PC-3 (cell line): ENCODE measurements at regions not wholly inside any gene's neighbourhood (a gene's known extent, or its start where the extent isn't known, plus 50 kb on each side); places are given as distances from the start of the nearest gene placed in this dataset.

Experiments
- ATAC-seq: fragments of 200-7000 bp; cut with Tn5 transposase; 2 replicates; pipeline ENCODE4 v1.9.1; 2020; ENCODE audit warnings: mild to moderate bottlenecking, moderate library complexity
- BruUV-seq: library from RNA; stranded (reverse); fragments of 400-500 nt; replicated peaks from 2 replicates; lab custom pipeline; 2021; lab: Mats Ljungman, UMichigan
- CTCF ChIA-PET: fragments of 300-600 bp; sonication (Branson Sonifier 250); formaldehyde crosslinking; loops from one replicate; lab custom pipeline; 2022; ENCODE audit warnings: antibody characterized with exemption; lab: Charles Lee
- POLR2A ChIA-PET: fragments of 300-600 bp; sonication (Branson Sonifier 250); formaldehyde crosslinking; loops from one replicate; lab custom pipeline; 2022; ENCODE audit warnings: antibody characterized with exemption; ENCODE audit not compliant: unreplicated experiment; lab: Charles Lee
- DNase-seq: peaks from one replicate; pipeline ENCODE4 v3.0.0-alpha.2; 2015
- H2AFZ ChIP-seq: fragments of 300-600 bp; sonication (generic); 2 replicates; pipeline ENCODE4 v1.6.0; 2016; ENCODE audit warnings: antibody characterized with exemption, low read length
- H3F3A ChIP-seq: fragments of 300-600 bp; sonication (generic); one replicate; pipeline ENCODE4 v1.6.0; 2017; ENCODE audit warnings: antibody characterized with exemption, low read length, control low read depth, mild to moderate bottlenecking; ENCODE audit not compliant: unreplicated experiment
- H3K27ac ChIP-seq: fragments of 300-600 bp; sonication (generic); 2 replicates; pipeline ENCODE4 v1.5.1; 2016; ENCODE audit warnings: mild to moderate bottlenecking, low read length
- H3K27me3 ChIP-seq: fragments of 300-600 bp; sonication (generic); 2 replicates; pipeline ENCODE4 v1.6.1; 2016; ENCODE audit warnings: low read length, mixed read lengths
- H3K36me3 ChIP-seq: fragments of 300-600 bp; sonication (generic); 2 replicates; pipeline ENCODE4 v1.6.1; 2016; ENCODE audit warnings: low read depth, mixed run types, low read length, mixed read lengths
- H3K4me1 ChIP-seq: fragments of 300-600 bp; sonication (generic); 2 replicates; pipeline ENCODE4 v1.5.1; 2016; ENCODE audit warnings: low read length; ENCODE audit not compliant: insufficient read depth
- H3K4me2 ChIP-seq: fragments of 300-600 bp; sonication (generic); 2 replicates; pipeline ENCODE4 v1.6.0; 2016; ENCODE audit warnings: low read length
- H3K4me3 ChIP-seq: fragments of 300-600 bp; sonication (generic); 2 replicates; pipeline ENCODE4 v1.5.1; 2016; ENCODE audit warnings: mild to moderate bottlenecking, low read length, mixed read lengths
- H3K79me2 ChIP-seq: fragments of 300-600 bp; sonication (generic); 2 replicates; pipeline ENCODE4 v1.6.1; 2017; ENCODE audit warnings: low read length, mixed read lengths
- H3K9ac ChIP-seq: fragments of 300-600 bp; sonication (generic); 2 replicates; pipeline ENCODE4 v1.6.0; 2016; ENCODE audit warnings: mild to moderate bottlenecking, low read length
- H3K9me2 ChIP-seq: fragments of 300-600 bp; sonication (generic); replicated peaks from 2 replicates; pipeline ENCODE4 v1.6.1; 2016; ENCODE audit warnings: mixed run types, low read length, mixed read lengths
- H3K9me3 ChIP-seq: fragments of 300-600 bp; sonication (generic); 2 replicates; pipeline ENCODE4 v1.6.1; 2016; ENCODE audit warnings: low read length, mixed read lengths
- H4K20me1 ChIP-seq: fragments of 300-600 bp; sonication (generic); 2 replicates; pipeline ENCODE4 v1.6.1; 2016; ENCODE audit warnings: low read length, mixed read lengths
- EZH2 ChIP-seq: fragments of 300-600 bp; sonication (generic); IDR thresholded peaks from one replicate; pipeline ENCODE4 v1.6.1; 2017; ENCODE audit warnings: antibody characterized with exemption, mild to moderate bottlenecking, low read length; ENCODE audit not compliant: unreplicated experiment
- EZH2phosphoT487 ChIP-seq: fragments of 300-600 bp; sonication (generic); IDR thresholded peaks from 2 replicates; pipeline ENCODE4 v1.6.1; 2018; ENCODE audit warnings: mild to moderate bottlenecking, antibody characterized with exemption, low read length, borderline replicate concordance
- intact Hi-C: fragments of 100-400 bp; cut with micrococcal nuclease; formaldehyde crosslinking; loops from 2 replicates; pipeline ENCODE4 v1.9.0; 2023
- TF ChIP-seq, protein P1 (sequence below): fragments of 300-600 bp; sonication (generic); conservative IDR thresholded peaks from 2 replicates; pipeline ENCODE4 v1.5.1; 2017; ENCODE audit warnings: antibody characterized with exemption, low read depth, mild to moderate bottlenecking, low read length

DNA sequence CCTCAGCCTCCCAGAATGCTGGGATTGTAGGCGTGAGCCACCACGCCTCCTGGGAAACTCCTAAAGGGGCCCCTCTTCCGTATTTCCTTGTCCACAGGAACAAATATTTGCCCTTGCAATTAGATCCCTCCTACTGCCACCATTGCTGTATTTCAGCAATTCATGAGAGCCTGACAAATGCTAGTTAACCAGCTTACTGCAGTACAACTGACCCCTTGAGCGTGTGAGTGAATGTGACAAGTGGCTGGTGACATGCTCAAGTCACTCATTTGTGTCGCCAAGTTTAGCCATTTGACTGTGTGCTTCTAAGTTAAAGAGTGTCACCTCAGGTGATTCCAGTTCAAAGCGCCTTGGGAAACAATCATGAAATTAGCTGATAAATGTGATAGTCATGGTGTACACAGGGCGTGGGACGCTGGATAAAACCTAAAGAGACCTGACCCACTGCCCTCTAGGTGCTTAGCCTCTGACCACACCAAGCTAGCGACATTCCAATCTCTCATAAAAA lies 56.1 kb upstream of the MAP1LC3B2 start:
- H4K20me1 ChIP-seq: no peaks in the 10 kb centered on the region
- ChIA-PET CTCF (no interaction called here), POLR2A (no interaction called here)
- peak overlapping the region; percentile 39 for H3K4me2 ChIP-seq
- no peaks in the 10 kb centered on the region for H3K9me3 ChIP-seq
- intact Hi-C loops: no loop called here
- ATAC-seq (peak; percentile 20; the same call in 1 of the 2 replicates), DNase-seq (peak; percentile 76)
- H3K27me3 ChIP-seq: no peaks in the 10 kb centered on the region
- no peak for TF ChIP-seq EZH2
- no peak for TF ChIP-seq EZH2phosphoT487
- H2AFZ ChIP-seq: peak overlapping the region; percentile 68
- H3K4me3 ChIP-seq: no peak overlapping the region
- H3K9me2 ChIP-seq: no peaks in the 10 kb centered on the region
- no peaks in the 10 kb centered on the region for H3K79me2 ChIP-seq
- H3F3A ChIP-seq: no peaks in the 10 kb centered on the region
- BruUV-seq: no TSS peak
- H3K27ac ChIP-seq: peak overlapping the region; percentile 88
- H3K36me3 ChIP-seq: no peaks in the 10 kb centered on the region
- H3K4me1 ChIP-seq: peaks cover 19% of the 10 kb centered on the region; the same call in 1 of the 2 replicates
- peak overlapping the region; percentile 59 for H3K9ac ChIP-seq

DNA sequence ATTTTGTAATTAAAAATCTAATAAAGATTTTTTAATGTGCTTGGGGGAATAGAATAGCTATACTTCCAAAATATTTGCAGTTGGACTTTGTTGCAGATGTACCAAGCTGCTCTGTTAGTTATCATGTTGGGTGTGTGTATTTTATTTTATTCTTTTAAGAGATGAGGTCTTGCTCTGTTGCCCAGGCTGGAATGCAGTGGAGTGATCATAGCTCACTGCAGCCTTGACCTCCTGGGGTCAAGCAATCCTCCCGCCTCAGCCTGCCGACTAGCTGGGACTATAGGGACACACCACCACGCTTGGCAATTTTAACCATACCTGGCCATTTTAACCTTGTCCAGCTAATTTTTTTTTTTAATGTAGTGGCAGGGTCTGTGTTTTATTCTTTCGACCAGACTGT lies 54.7 kb upstream of the MAP1LC3B2 start:
- Histone ChIP-seq H3K79me2 (no peaks in the 10 kb centered on the region), H3K9ac (no peak overlapping the region), H3K27me3 (no peaks in the 10 kb centered on the region), H3K4me1 (peaks cover 19% of the 10 kb centered on the region; the same call in 1 of the 2 replicates), H3K27ac (no peak overlapping the region), H3K4me3 (no peak overlapping the region), H3K9me3 (no peaks in the 10 kb centered on the region), H2AFZ (no peak overlapping the region), H3K36me3 (no peaks in the 10 kb centered on the region), H3K4me2 (no peak overlapping the region), H3F3A (no peaks in the 10 kb centered on the region), H4K20me1 (no peaks in the 10 kb centered on the region), H3K9me2 (no peaks in the 10 kb centered on the region)
- intact Hi-C loops: no loop called here
- no peak for DNase-seq
- no peak for ATAC-seq
- no peak for TF ChIP-seq EZH2
- BruUV-seq: no TSS peak
- CTCF ChIA-PET: no interaction called here
- POLR2A ChIA-PET: no interaction called here

DNA sequence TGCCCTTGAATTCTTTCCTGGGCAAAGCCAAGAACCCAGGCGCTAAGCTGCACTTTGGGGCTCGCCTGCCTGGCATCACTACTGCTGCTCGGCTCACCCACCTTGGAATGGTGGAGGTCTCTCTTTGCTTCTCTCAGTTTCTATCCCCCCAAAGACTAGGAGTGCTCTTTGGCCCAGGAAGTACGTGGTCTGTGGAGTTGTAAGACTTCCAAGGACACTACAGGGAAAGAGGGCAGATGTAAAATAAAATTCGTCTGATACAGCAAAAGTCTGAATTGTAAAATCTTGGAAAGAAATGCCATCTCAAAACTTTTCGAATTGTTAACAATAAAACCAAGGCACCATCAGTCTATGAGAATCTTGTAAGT lies 52.5 kb upstream of the MAP1LC3B2 start:
- CTCF ChIA-PET: no interaction called here
- Histone ChIP-seq H3K4me3 (no peak overlapping the region), H3K27ac (no peak overlapping the region)

More for the DNA sequence above, 52.5 kb upstream of the MAP1LC3B2 start:
- no peaks in the 10 kb centered on the region for H3K27me3 ChIP-seq
- no peaks in the 10 kb centered on the region for H3K9me3 ChIP-seq
- no peaks in the 10 kb centered on the region for H3K9me2 ChIP-seq
- DNase-seq (no peak), ATAC-seq (no peak)
- H3K79me2 ChIP-seq: no peaks in the 10 kb centered on the region
- H3F3A ChIP-seq: no peaks in the 10 kb centered on the region
- no peak overlapping the region for H3K9ac ChIP-seq
- no peak overlapping the region for H2AFZ ChIP-seq
- no peak overlapping the region for H3K4me2 ChIP-seq
- H4K20me1 ChIP-seq: no peaks in the 10 kb centered on the region
- no TSS peak for BruUV-seq
- intact Hi-C loops: no loop called here
- POLR2A ChIA-PET: no interaction called here
- H3K36me3 ChIP-seq: no peaks in the 10 kb centered on the region
- TF ChIP-seq EZH2phosphoT487 (no peak), EZH2 (no peak)
- TF ChIP-seq, protein P1, sequence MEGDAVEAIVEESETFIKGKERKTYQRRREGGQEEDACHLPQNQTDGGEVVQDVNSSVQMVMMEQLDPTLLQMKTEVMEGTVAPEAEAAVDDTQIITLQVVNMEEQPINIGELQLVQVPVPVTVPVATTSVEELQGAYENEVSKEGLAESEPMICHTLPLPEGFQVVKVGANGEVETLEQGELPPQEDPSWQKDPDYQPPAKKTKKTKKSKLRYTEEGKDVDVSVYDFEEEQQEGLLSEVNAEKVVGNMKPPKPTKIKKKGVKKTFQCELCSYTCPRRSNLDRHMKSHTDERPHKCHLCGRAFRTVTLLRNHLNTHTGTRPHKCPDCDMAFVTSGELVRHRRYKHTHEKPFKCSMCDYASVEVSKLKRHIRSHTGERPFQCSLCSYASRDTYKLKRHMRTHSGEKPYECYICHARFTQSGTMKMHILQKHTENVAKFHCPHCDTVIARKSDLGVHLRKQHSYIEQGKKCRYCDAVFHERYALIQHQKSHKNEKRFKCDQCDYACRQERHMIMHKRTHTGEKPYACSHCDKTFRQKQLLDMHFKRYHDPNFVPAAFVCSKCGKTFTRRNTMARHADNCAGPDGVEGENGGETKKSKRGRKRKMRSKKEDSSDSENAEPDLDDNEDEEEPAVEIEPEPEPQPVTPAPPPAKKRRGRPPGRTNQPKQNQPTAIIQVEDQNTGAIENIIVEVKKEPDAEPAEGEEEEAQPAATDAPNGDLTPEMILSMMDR: no peak
- peaks cover 19% of the 10 kb centered on the region; the same call in 1 of the 2 replicates for H3K4me1 ChIP-seq
